K562 (cell line): ENCODE measurements at regions not wholly inside any gene's neighbourhood (a gene's known extent, or its start where the extent isn't known, plus 50 kb on each side); places are given as distances from the start of the nearest gene placed in this dataset.
A peak's percentile ranks its signal among the peaks of the same experiment; 100 is the strongest.

Experiments
- ATAC-seq: fragments of 200-7000 bp; cut with Tn5 transposase; 3 replicates; pipeline ENCODE4 v1.9.1; 2020; ENCODE audit warnings: moderate library complexity
- BruUV-seq: library from RNA; stranded (reverse); fragments of 400-500 nt; replicated peaks from 2 replicates; lab custom pipeline; 2021; lab: Mats Ljungman, UMichigan
- CTCF ChIA-PET: fragments of 300-600 bp; formaldehyde crosslinking; extraction: SDS; loops from one replicate; lab custom pipeline; 2021; ENCODE audit warnings: low intra/inter-chr PET ratio; lab: Yijun Ruan, JAX
- POLR2A ChIA-PET: fragments of 300-600, 350-650 bp; sonication (Branson Sonifier 250); formaldehyde crosslinking; extraction: SDS; loops from one replicate; lab custom pipeline; 2021; ENCODE audit warnings: antibody characterized with exemption, inconsistent platforms; lab: Yijun Ruan, JAX
- DNase-seq, 4 experiments: peaks; one replicate each; pipeline versions ENCODE4 v3.0.0 to v3.0.0-alpha.2; 2011 to 2018; ENCODE audit warnings: low spot score in 3 of 4, mixed read lengths in 3 of 4; ENCODE audit errors: extremely low read depth in 1 of 4
- FAIRE-seq: peaks from 2 replicates; lab custom pipeline; 2011; peaks lifted over from hg19 to GRCh38; lab: Jason Lieb, UNC
- H2AFZ ChIP-seq: 2 replicates; pipeline ENCODE4 v1.6.0; 2011; ENCODE audit warnings: low read depth, low read length, control low read depth, inconsistent platforms
- H3K27ac ChIP-seq: fragments of 200-600 bp; 3 replicates; pipeline ENCODE4 v1.8.0; 2011; ENCODE audit warnings: low read depth, mild to moderate bottlenecking, control low read depth, inconsistent platforms, low read length, moderate library complexity, mixed read lengths; ENCODE audit errors: extremely low read depth
- H3K27me3 ChIP-seq, 2 experiments: fragments of 300-600 bp in 1 of 2; 2 replicates in 1 of 2; 3 replicates in 1 of 2; pipeline versions ENCODE4 v1.6.0 to v1.8.0; 2011; ENCODE audit warnings: inconsistent platforms in 2 of 2, low read length in 2 of 2, mild to moderate bottlenecking in 1 of 2, mixed read lengths in 1 of 2, moderate library complexity in 1 of 2; ENCODE audit not compliant: control insufficient read depth in 2 of 2, insufficient read depth in 2 of 2
- H3K36me3 ChIP-seq: fragments of 300-600 bp; 3 replicates; pipeline ENCODE4 v1.8.0; 2011; ENCODE audit warnings: mild to moderate bottlenecking, low read length, inconsistent platforms; ENCODE audit not compliant: control insufficient read depth, insufficient read depth
- H3K4me1 ChIP-seq, 2 experiments: fragments of 200-600 bp in 1 of 2; replicated peaks in 1 of 2; 2 replicates in 1 of 2; 3 replicates in 1 of 2; pipeline versions ENCODE4 v1.5.1 to v1.8.0; 2011; ENCODE audit warnings: inconsistent platforms in 2 of 2, low read length in 2 of 2, mild to moderate bottlenecking in 1 of 2, mixed read lengths in 1 of 2, moderate library complexity in 1 of 2; ENCODE audit not compliant: control insufficient read depth in 2 of 2, insufficient read depth in 2 of 2
- H3K4me2 ChIP-seq: 2 replicates; pipeline ENCODE4 v1.6.1; 2011; ENCODE audit warnings: low read length, control low read depth, inconsistent platforms, mixed read lengths; ENCODE audit not compliant: insufficient read depth
- H3K4me3 ChIP-seq: fragments of 200-600 bp; sonication (generic), shearing (Covaris generic); 2 replicates; pipeline ENCODE4 v1.5.1; 2016; ENCODE audit warnings: control low read depth, inconsistent platforms
- H3K79me2 ChIP-seq: fragments of 200-600 bp; 3 replicates; pipeline ENCODE4 v1.8.0; 2011; ENCODE audit warnings: low read length, inconsistent platforms; ENCODE audit not compliant: control insufficient read depth, insufficient read depth
- H3K9ac ChIP-seq, 2 experiments: 2 replicates each; pipeline versions ENCODE4 v1.6.0 to v1.6.1; 2011; ENCODE audit warnings: low read depth in 2 of 2, low read length in 2 of 2, control low read depth in 1 of 2, inconsistent platforms in 1 of 2, mild to moderate bottlenecking in 1 of 2, mixed read lengths in 1 of 2; ENCODE audit not compliant: insufficient read depth in 1 of 2
- H3K9me1 ChIP-seq: one replicate; pipeline ENCODE4 v1.6.0; 2011; ENCODE audit warnings: inconsistent platforms, mild to moderate bottlenecking, low read length, moderate library complexity; ENCODE audit not compliant: control insufficient read depth, insufficient read depth
- H3K9me3 ChIP-seq: replicated peaks from 2 replicates; pipeline ENCODE4 v1.5.1; 2011; ENCODE audit warnings: low read depth, low read length, inconsistent platforms; ENCODE audit not compliant: control insufficient read depth, insufficient read depth
- H4K20me1 ChIP-seq: replicated peaks from 2 replicates; pipeline ENCODE4 v1.6.1; 2011; ENCODE audit warnings: low read length, inconsistent platforms, mixed read lengths; ENCODE audit not compliant: control insufficient read depth, insufficient read depth
- CBX8 ChIP-seq: fragments of 200-600 bp; sonication (generic); IDR thresholded peaks from 2 replicates; pipeline ENCODE4 v1.6.1; 2012; ENCODE audit warnings: borderline replicate concordance, mixed run types, low read depth, mild to moderate bottlenecking, moderate library complexity, mixed read lengths, low read length, control low read depth, inconsistent platforms; ENCODE audit not compliant: poor library complexity, severe bottlenecking; ENCODE audit errors: extremely low read depth
- CEBPB ChIP-seq: fragments of 450-650 bp; IDR thresholded peaks from 2 replicates; pipeline ENCODE4 v1.6.1; 2016; ENCODE audit warnings: missing genetic modification characterization, missing compliant biosample characterization
- CEBPZ ChIP-seq: fragments of 150-350 bp; IDR thresholded peaks from 2 replicates; pipeline ENCODE4 v1.6.1; 2014; ENCODE audit warnings: low read depth, mild to moderate bottlenecking, low read length, borderline replicate concordance
- CHD4 ChIP-seq: fragments of 200-600 bp; sonication (generic); IDR thresholded peaks from 3 replicates; pipeline ENCODE4 v1.6.1; 2012; ENCODE audit warnings: low read depth, mild to moderate bottlenecking, mixed read lengths, low read length, inconsistent platforms; ENCODE audit not compliant: insufficient read depth, insufficient replicate concordance, poor library complexity, severe bottlenecking
- CREB1 ChIP-seq, 2 experiments: sonication (generic) in 1 of 2; formaldehyde crosslinking in 1 of 2; IDR thresholded peaks; 2 replicates each; pipeline versions ENCODE4 v1.6.1 to v1.8.0; 2012 to 2022; ENCODE audit warnings: inconsistent platforms in 1 of 2, mild to moderate bottlenecking in 1 of 2, missing genetic modification reagents in 1 of 2, moderate library complexity in 1 of 2
- FOS ChIP-seq: IDR thresholded peaks from 3 replicates; pipeline ENCODE4 v1.6.1; 2011; ENCODE audit not compliant: insufficient read length; ENCODE audit errors: extremely low read depth
- KAT7 ChIP-seq: sonication (generic); formaldehyde crosslinking; IDR thresholded peaks from 2 replicates; pipeline ENCODE4 v1.8.0; 2022; ENCODE audit warnings: missing genetic modification reagents, mild to moderate bottlenecking, borderline replicate concordance
- KLF6 ChIP-seq: fragments of 250-450 bp; sonication (Bioruptor Pico); IDR thresholded peaks from 2 replicates; pipeline ENCODE4 v1.4.0; 2020; ENCODE audit warnings: mild to moderate bottlenecking, moderate library complexity, borderline replicate concordance
- MAFF ChIP-seq: IDR thresholded peaks from 2 replicates; pipeline ENCODE4 v1.6.1; 2012; ENCODE audit warnings: low read length, improper control_type of control experiment
- NCOA1 ChIP-seq: fragments of 450-650 bp; IDR thresholded peaks from 2 replicates; pipeline ENCODE4 v1.6.1; 2016; ENCODE audit warnings: low read depth
- PATZ1 ChIP-seq: fragments of 250-450 bp; sonication (Bioruptor Pico); IDR thresholded peaks from 2 replicates; pipeline ENCODE4 v1.5.0; 2020; ENCODE audit warnings: mild to moderate bottlenecking, borderline replicate concordance
- POLR2AphosphoS2 ChIP-seq: IDR thresholded peaks from 2 replicates; pipeline ENCODE4 v1.6.1; 2012; ENCODE audit warnings: low read length, improper control_type of control experiment
- RBBP5 ChIP-seq: fragments of 200-600 bp; sonication (generic); IDR thresholded peaks from 2 replicates; pipeline ENCODE4 v1.6.1; 2012; ENCODE audit warnings: borderline replicate concordance, mild to moderate bottlenecking, low read length, control low read depth, inconsistent platforms; ENCODE audit not compliant: insufficient read depth, poor library complexity, severe bottlenecking
- RBM14 ChIP-seq: fragments of 200-400 bp; formaldehyde crosslinking; IDR thresholded peaks from 2 replicates; pipeline ENCODE4 v1.6.1; 2018; ENCODE audit warnings: low read depth, mild to moderate bottlenecking, low read length, moderate library complexity, borderline replicate concordance; ENCODE audit not compliant: insufficient read depth
- SMAD4 ChIP-seq: fragments of 250-450 bp; sonication (Bioruptor Pico); conservative IDR thresholded peaks from 2 replicates; pipeline ENCODE4 v1.8.0; 2021; ENCODE audit warnings: inconsistent platforms, mild to moderate bottlenecking, moderate library complexity
- SMARCA4 ChIP-seq: fragments of 450-650 bp; IDR thresholded peaks from 2 replicates; pipeline ENCODE4 v1.6.1; 2016
- ZNF3 ChIP-seq: fragments of 250-450 bp; sonication (Bioruptor Pico); IDR thresholded peaks from 2 replicates; pipeline ENCODE4 v1.5.0; 2021; ENCODE audit warnings: mild to moderate bottlenecking, moderate library complexity
- ZSCAN29 ChIP-seq: fragments of 450-650 bp; IDR thresholded peaks from 2 replicates; pipeline ENCODE4 v1.6.1; 2017
- WGBS: fragments of 100-300 bp; shearing (Covaris generic); methylation state at CpG from one replicate; pipeline ENCODE4 v1.1.6; 2016; ENCODE audit warnings: low coverage, mixed read lengths; ENCODE audit not compliant: insufficient coverage; ENCODE audit errors: missing lambda C conversion rate; 5-methylcytosine and 5-hydroxymethylcytosine counted together
- in situ Hi-C: fragments of 300-500 bp; cut with MboI; formaldehyde crosslinking; loops from 4 replicates; pipeline ENCODE4 v1.15.0; 2018; ENCODE audit warnings: inconsistent platforms, mixed read lengths
- intact Hi-C: fragments of 100-400 bp; cut with micrococcal nuclease; formaldehyde crosslinking; loops from 2 replicates; pipeline ENCODE4 v1.14.2; 2022

- FAIRE-seq, result no peak
- TF ChIP-seq CHD4, result no peak
- TF ChIP-seq RBM14, result no peak
- TF ChIP-seq SMARCA4, result no peak
- no peak for TF ChIP-seq ZNF3 (CRISPR knock-in tag)
- TF ChIP-seq FOS, result no peak
- TF ChIP-seq RBBP5, result no peak
- no peak for TF ChIP-seq MAFF
- no peak for TF ChIP-seq CEBPZ
- no peak for TF ChIP-seq CREB1 (IDR thresholded peaks at IDR 0.05)
- no peak for TF ChIP-seq CREB1 (CRISPR knock-in tag; IDR thresholded peaks at IDR 0.05)
- TF ChIP-seq KAT7 (CRISPR knock-in tag), result no peak
- no peak for TF ChIP-seq POLR2AphosphoS2
- no peak for TF ChIP-seq CEBPB
- TF ChIP-seq KLF6 (CRISPR knock-in tag), result no peak
- no peak for TF ChIP-seq NCOA1
- no peak for TF ChIP-seq SMAD4 (CRISPR knock-in tag)
- no peak for TF ChIP-seq PATZ1 (CRISPR knock-in tag)
- TF ChIP-seq CBX8, result no peak
- no peak for TF ChIP-seq ZSCAN29
Measured at GRCh38 chr6:81487489-81487888, 265.0 kb downstream of the TENT5A start.

More at GRCh38 chr6:81487489-81487888, 265.0 kb downstream of the TENT5A start:
- H2AFZ ChIP-seq, result no peak overlapping the region
- no peaks in the 10 kb centered on the region for H3K36me3 ChIP-seq
- H4K20me1 ChIP-seq, result no peaks in the 10 kb centered on the region
- no peak overlapping the region for H3K4me3 ChIP-seq
- WGBS, result 0% methylated on average over 1 of the region's 1 CpG
- ATAC-seq (no peak), DNase-seq (peak in 1 of 4 experiments; percentile 7)
- no peaks in the 10 kb centered on the region for H3K9me1 ChIP-seq
- H3K4me1 ChIP-seq, result no peaks in the 10 kb centered on the region
- 0 out of 2 replicates have a peak, but pooled peaks cover 2% of the 10 kb centered on the region for H3K9me3 ChIP-seq
- H3K9ac ChIP-seq, result no peak overlapping the region
- ChIA-PET POLR2A (interaction anchor here (0.6 kb wide), 1 partner anchor 882 kb away, joined by 3 read pairs; no protein-coding TSS in a partner anchor), CTCF (no interaction called here)
- BruUV-seq, result no TSS peak
- H3K27ac ChIP-seq, result no peak overlapping the region
- no peaks in the 10 kb centered on the region for H3K27me3 ChIP-seq
- no peak overlapping the region for H3K4me2 ChIP-seq
- in situ Hi-C loops, result no loop called here
- intact Hi-C loops, result no loop called here
- H3K79me2 ChIP-seq, result no peaks in the 10 kb centered on the region
